ENCODE measurements at regions not wholly inside any gene's neighbourhood (a gene's known extent, or its start where the extent isn't known, plus 50 kb on each side); places are given as distances from the start of the nearest gene placed in this dataset.

DNA sequence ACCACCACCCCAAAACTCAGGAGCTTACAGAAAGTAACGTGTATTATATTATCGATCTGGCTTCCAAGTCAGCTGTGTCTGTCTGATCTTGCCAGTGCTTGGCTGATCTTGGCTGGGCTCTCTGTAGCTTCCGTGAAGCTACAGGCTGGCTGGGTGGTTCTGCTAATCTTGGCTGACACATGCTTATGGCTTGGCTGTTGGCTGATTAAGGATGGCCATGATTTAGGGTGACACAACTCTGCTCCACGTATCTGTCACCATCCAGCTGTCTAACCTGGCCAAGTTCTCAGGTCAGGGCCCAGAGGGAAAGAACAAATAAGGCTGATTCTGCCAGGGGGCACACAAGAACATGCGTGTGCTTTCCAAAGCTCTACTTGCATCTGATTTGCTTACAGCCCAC is 64.7 kb upstream of the PRL start:
- Histone ChIP-seq H3K4me1 (no peaks in the 10 kb centered on the region), H3K27me3 (no peaks in the 10 kb centered on the region), H3K4me3 (no peak overlapping the region), H3K9me3 (no peaks in the 10 kb centered on the region), H3K36me3 (no peaks in the 10 kb centered on the region), H3K27ac (no peak overlapping the region)
- DNase-seq (no peak), ATAC-seq (no peak)
- intact Hi-C loops (cut with DNase I) = no loop called here
- TF ChIP-seq, protein P1, sequence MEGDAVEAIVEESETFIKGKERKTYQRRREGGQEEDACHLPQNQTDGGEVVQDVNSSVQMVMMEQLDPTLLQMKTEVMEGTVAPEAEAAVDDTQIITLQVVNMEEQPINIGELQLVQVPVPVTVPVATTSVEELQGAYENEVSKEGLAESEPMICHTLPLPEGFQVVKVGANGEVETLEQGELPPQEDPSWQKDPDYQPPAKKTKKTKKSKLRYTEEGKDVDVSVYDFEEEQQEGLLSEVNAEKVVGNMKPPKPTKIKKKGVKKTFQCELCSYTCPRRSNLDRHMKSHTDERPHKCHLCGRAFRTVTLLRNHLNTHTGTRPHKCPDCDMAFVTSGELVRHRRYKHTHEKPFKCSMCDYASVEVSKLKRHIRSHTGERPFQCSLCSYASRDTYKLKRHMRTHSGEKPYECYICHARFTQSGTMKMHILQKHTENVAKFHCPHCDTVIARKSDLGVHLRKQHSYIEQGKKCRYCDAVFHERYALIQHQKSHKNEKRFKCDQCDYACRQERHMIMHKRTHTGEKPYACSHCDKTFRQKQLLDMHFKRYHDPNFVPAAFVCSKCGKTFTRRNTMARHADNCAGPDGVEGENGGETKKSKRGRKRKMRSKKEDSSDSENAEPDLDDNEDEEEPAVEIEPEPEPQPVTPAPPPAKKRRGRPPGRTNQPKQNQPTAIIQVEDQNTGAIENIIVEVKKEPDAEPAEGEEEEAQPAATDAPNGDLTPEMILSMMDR (IDR thresholded peaks at IDR 0.05) = no peak

DNA sequence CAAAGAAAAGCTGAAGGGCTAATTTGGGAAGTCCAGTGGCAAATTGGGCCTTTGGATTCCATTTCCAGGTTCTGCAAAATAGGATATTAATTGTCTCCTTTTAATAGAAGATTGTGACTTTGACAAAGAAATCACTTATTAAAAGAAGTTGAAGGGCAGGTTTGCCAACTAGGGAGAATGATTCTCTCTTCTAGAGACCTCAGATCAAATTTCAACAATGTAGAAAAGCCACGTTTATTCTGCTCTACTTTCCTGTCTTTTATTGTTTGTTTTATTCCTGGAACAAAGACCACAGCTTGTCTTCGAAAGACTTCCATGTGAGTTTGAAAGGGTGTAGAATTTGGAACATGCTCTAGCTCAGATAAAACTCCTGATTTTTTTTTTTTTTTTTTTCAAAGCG is 65.5 kb upstream of the PRL start:
- Histone ChIP-seq H3K27ac (no peak overlapping the region), H3K9me3 (no peaks in the 10 kb centered on the region), H3K36me3 (no peaks in the 10 kb centered on the region), H3K27me3 (no peaks in the 10 kb centered on the region), H3K4me1 (no peaks in the 10 kb centered on the region), H3K4me3 (no peak overlapping the region)
- DNase-seq = no peak
- TF ChIP-seq, protein P1 (IDR thresholded peaks at IDR 0.05) = no peak
- intact Hi-C loops (cut with DNase I) = no loop called here
- ATAC-seq = no peak

DNA sequence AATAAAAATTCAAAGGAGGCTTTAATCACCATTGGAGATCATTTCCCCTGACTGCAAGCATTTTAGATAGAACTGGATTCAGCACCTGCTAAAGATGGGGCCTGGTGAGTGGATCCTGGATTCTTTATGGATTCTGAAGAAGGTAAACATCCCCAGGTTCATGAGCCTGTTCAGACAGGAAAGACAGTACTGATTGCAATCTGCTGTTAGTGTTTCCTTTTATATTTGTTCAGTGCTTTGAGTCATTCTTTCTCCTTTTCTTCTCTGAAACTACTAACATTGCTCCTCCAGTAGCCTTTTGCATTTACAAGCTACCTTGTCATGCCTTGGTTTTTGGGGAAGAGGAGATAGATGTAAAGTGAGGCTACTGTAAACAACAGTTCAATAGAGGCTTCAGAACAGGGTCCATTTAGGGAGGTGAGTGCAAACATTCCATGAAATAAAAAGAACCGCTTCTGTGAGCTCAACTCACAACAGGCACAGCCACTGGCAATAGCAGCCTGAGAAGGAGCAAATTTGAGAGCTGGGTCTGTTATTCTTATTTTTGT is 66.4 kb upstream of the PRL start:
- TF ChIP-seq, protein P1 (IDR thresholded peaks at IDR 0.05) = no peak
- Histone ChIP-seq H3K27me3 (no peaks in the 10 kb centered on the region), H3K4me3 (no peak overlapping the region), H3K27ac (no peak overlapping the region), H3K36me3 (no peaks in the 10 kb centered on the region), H3K9me3 (no peaks in the 10 kb centered on the region), H3K4me1 (no peaks in the 10 kb centered on the region)
- DNase-seq (no peak), ATAC-seq (no peak)
- intact Hi-C loops (cut with DNase I) = no loop called here

DNA sequence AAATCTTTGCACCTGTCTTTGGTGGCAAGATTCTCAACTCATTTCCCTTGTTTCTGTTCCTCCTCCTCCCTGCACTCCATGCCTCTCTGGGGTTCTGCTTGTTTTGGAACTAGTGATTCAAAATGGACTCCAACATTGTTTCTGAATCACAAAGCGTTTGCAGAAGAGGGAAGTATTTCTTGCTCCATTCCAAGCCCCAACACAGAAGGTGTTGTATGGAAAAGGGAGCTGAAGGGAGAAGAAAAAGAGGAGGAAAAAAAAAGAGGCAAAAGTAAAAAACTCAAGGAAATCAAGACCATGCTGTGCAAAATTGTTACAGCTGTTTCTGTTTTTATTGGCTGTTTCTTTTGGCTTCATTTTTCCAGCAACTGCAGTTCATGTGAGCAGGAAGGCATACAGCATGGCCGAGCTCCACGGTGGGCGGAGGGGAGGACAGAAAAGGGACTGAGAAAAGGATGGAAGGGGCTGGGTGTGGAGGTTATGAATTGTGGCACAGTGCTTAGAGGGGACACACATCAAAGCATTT is 66.9 kb upstream of the PRL start:
- Histone ChIP-seq H3K9me3 (no peaks in the 10 kb centered on the region), H3K36me3 (no peaks in the 10 kb centered on the region), H3K27ac (no peak overlapping the region), H3K4me1 (no peaks in the 10 kb centered on the region), H3K4me3 (no peak overlapping the region), H3K27me3 (no peaks in the 10 kb centered on the region)
- TF ChIP-seq, protein P1 (IDR thresholded peaks at IDR 0.05) = no peak
- intact Hi-C loops (cut with DNase I) = no loop called here
- DNase-seq = no peak
- no peak for ATAC-seq

DNA sequence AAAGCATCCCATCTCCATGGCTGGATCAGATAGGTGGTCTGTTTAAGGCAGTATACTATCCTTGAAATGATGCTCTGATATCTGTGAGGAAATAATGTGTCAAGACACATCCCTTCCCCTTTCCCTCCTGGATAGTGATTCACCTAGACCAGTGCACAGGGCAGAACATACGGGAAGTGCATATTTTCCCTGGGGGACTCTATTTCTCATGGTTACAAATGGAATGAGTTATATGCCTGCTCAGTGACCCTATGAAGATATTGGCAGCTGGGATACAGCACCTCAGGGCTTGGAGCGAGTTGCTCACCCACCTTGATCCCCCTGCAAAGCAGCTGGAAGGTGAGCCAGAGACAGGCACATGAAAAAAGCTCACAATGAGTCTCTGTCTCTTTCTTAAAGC is 67.5 kb upstream of the PRL start:
- ATAC-seq = no peak
- Histone ChIP-seq H3K9me3 (no peaks in the 10 kb centered on the region), H3K27ac (no peak overlapping the region), H3K4me1 (no peaks in the 10 kb centered on the region), H3K27me3 (no peaks in the 10 kb centered on the region), H3K36me3 (no peaks in the 10 kb centered on the region), H3K4me3 (no peak overlapping the region)
- no peak for DNase-seq
- TF ChIP-seq, protein P1 (IDR thresholded peaks at IDR 0.05) = no peak
- intact Hi-C loops (cut with DNase I) = no loop called here

DNA sequence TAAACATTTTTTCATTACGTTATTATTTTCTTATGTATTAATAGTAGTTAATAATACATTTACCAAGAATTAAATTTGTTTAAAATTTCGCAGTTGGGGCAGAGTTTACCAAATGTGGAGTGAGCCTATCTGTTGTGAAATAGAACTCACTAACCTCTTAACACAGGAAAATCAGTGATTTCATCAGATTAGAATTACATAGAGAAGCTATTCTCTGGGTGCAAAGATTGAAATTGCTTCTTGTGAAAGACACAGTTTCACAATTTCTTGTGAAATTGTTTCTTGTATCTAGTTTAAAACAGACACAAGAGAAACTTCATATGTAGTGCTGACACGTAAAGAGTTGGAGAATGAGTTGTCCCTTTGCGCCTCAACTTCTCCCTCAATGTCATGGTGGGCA is 69.4 kb upstream of the PRL start:
- Histone ChIP-seq H3K27ac (no peak overlapping the region), H3K36me3 (no peaks in the 10 kb centered on the region), H3K4me3 (no peak overlapping the region), H3K9me3 (no peaks in the 10 kb centered on the region), H3K4me1 (no peaks in the 10 kb centered on the region), H3K27me3 (no peaks in the 10 kb centered on the region)
- ATAC-seq (peak; percentile 31), DNase-seq (no peak)
- intact Hi-C loops (cut with DNase I) = no loop called here
- TF ChIP-seq, protein P1 (IDR thresholded peaks at IDR 0.05) = no peak
